Type B pancreatic cell (in vitro differentiated cells): ENCODE measurements at regions not wholly inside any gene's neighbourhood (a gene's known extent, or its start where the extent isn't known, plus 50 kb on each side); places are given as distances from the start of the nearest gene placed in this dataset.
"Not testable (repeated sequence)": the region's sequence is repeated elsewhere in the genome, so short reads cannot be mapped to it uniquely, and the experiment has no call there.

Experiments used
- DNase-seq: peaks from one replicate; pipeline ENCODE4 v3.0.0; 2021; ENCODE audit warnings: mixed read lengths; ENCODE audit not compliant: unreplicated experiment; ENCODE audit errors: extremely low spot score
- H3K27ac Mint-ChIP-seq: 2 replicates; pipeline ENCODE4 v1.8.0; 2021; ENCODE audit warnings: mild to moderate bottlenecking, mixed read lengths
- H3K27me3 Mint-ChIP-seq: 2 replicates; pipeline ENCODE4 v1.8.0; 2021; ENCODE audit warnings: mixed read lengths
- H3K36me3 Mint-ChIP-seq: 2 replicates; pipeline ENCODE4 v1.8.0; 2021; ENCODE audit warnings: mixed read lengths
- H3K4me1 Mint-ChIP-seq: one replicate; pipeline ENCODE4 v1.8.0; 2021; ENCODE audit warnings: mixed read lengths; ENCODE audit not compliant: unreplicated experiment
- H3K4me3 Mint-ChIP-seq: 2 replicates; pipeline ENCODE4 v1.8.0; 2021; ENCODE audit warnings: mild to moderate bottlenecking, mixed read lengths
- H3K9me3 Mint-ChIP-seq: 2 replicates; pipeline ENCODE4 v1.8.0; 2021; ENCODE audit warnings: mixed read lengths
- CTCF ChIP-seq: fragments of 200-600 bp; sonication (generic); conservative IDR thresholded peaks from 2 replicates; pipeline ENCODE4 v1.5.0; 2021; ENCODE audit warnings: antibody characterized with exemption, mild to moderate bottlenecking

GRCh38 chr6:935582-935981 is 242.6 kb upstream of the EXOC2 start:
- no peak for DNase-seq
- H3K36me3 Mint-ChIP-seq: no peaks in the 10 kb centered on the region
- no peak overlapping the region for H3K27ac Mint-ChIP-seq
- TF ChIP-seq CTCF: no peak
- no peaks in the 10 kb centered on the region for H3K9me3 Mint-ChIP-seq
- H3K4me3 Mint-ChIP-seq: no peak overlapping the region
- peaks cover 39% of the 10 kb centered on the region for H3K27me3 Mint-ChIP-seq
- peaks cover 5% of the 10 kb centered on the region for H3K4me1 Mint-ChIP-seq

- peaks cover 39% of the 10 kb centered on the region for H3K27me3 Mint-ChIP-seq
- DNase-seq: no peak
- no peak overlapping the region for H3K4me3 Mint-ChIP-seq
- TF ChIP-seq CTCF: no peak
- H3K4me1 Mint-ChIP-seq: peaks cover 5% of the 10 kb centered on the region
- no peaks in the 10 kb centered on the region for H3K36me3 Mint-ChIP-seq
- H3K27ac Mint-ChIP-seq: no peak overlapping the region
- no peaks in the 10 kb centered on the region for H3K9me3 Mint-ChIP-seq
Measured at GRCh38 chr6:934686-935085, 241.7 kb upstream of the EXOC2 start.

GRCh38 chr6:931919-932318 is 239.0 kb upstream of the EXOC2 start:
- not testable (repeated sequence) for H3K27ac Mint-ChIP-seq, H3K9me3 Mint-ChIP-seq, H3K36me3 Mint-ChIP-seq, DNase-seq, H3K4me1 Mint-ChIP-seq, H3K4me3 Mint-ChIP-seq
- peaks cover 26% of the 10 kb centered on the region for H3K27me3 Mint-ChIP-seq

GRCh38 chr6:927157-927556 is 234.2 kb upstream of the EXOC2 start:
- peaks cover 7% of the 10 kb centered on the region for H3K9me3 Mint-ChIP-seq
- no peaks in the 10 kb centered on the region for H3K36me3 Mint-ChIP-seq
- no peak for TF ChIP-seq CTCF
- no peaks in the 10 kb centered on the region for H3K4me1 Mint-ChIP-seq
- no peak overlapping the region for H3K27ac Mint-ChIP-seq
- H3K4me3 Mint-ChIP-seq: no peak overlapping the region
- H3K27me3 Mint-ChIP-seq: peaks cover 28% of the 10 kb centered on the region
- no peak for DNase-seq

- Mint-ChIP-seq H3K9me3 (peaks cover 12% of the 10 kb centered on the region), H3K27me3 (peaks cover 28% of the 10 kb centered on the region), H3K27ac (no peak overlapping the region), H3K4me3 (no peak overlapping the region), H3K36me3 (no peaks in the 10 kb centered on the region), H3K4me1 (no peaks in the 10 kb centered on the region)
- no peak for TF ChIP-seq CTCF
- no peak for DNase-seq
Measured at GRCh38 chr6:925656-926213, 232.8 kb upstream of the EXOC2 start.

- H3K36me3 Mint-ChIP-seq: no peaks in the 10 kb centered on the region
- H3K4me1 Mint-ChIP-seq: no peaks in the 10 kb centered on the region
- no peak overlapping the region for H3K4me3 Mint-ChIP-seq
- peaks cover 28% of the 10 kb centered on the region for H3K27me3 Mint-ChIP-seq
- DNase-seq: no peak
- no peak for TF ChIP-seq CTCF
- H3K9me3 Mint-ChIP-seq: peaks cover 12% of the 10 kb centered on the region
- no peak overlapping the region for H3K27ac Mint-ChIP-seq
Measured at GRCh38 chr6:924661-925060, 231.7 kb upstream of the EXOC2 start.
